CD14-positive monocyte (primary cell): ENCODE measurements at regions not wholly inside any gene's neighbourhood (a gene's known extent, or its start where the extent isn't known, plus 50 kb on each side); places are given as distances from the start of the nearest gene placed in this dataset.

ENCODE experiments used
- DNase-seq, 3 donors: peaks; one replicate each; pipeline ENCODE4 v3.0.0-alpha.2; 2011 to 2022
- H2AFZ ChIP-seq: 2 replicates; pipeline ENCODE4 v1.6.0; 2012; ENCODE audit warnings: mild to moderate bottlenecking, low read depth, low read length, inconsistent platforms; ENCODE audit not compliant: insufficient read depth, poor library complexity, severe bottlenecking
- H3K27ac ChIP-seq, 2 donors: 1 replicate in 1 of 2; 2 replicates in 1 of 2; pipeline ENCODE4 v1.5.1; 2012 to 2013; ENCODE audit warnings: low read length in 2 of 2, control low read depth in 1 of 2, inconsistent platforms in 1 of 2, low read depth in 1 of 2, mild to moderate bottlenecking in 1 of 2
- H3K27me3 ChIP-seq, 2 donors: one replicate each; pipeline versions ENCODE4 v1.6.0 to v1.6.1; 2011 to 2013; ENCODE audit warnings: low read length in 2 of 2; ENCODE audit not compliant: control insufficient read depth in 2 of 2, insufficient read depth in 2 of 2
- H3K36me3 ChIP-seq, 2 donors: replicated peaks in 1 of 2; 1 replicate in 1 of 2; 2 replicates in 1 of 2; pipeline versions ENCODE4 v1.5.1 to v1.6.1; 2012 to 2013; ENCODE audit warnings: low read length in 2 of 2, control low read depth in 1 of 2, inconsistent platforms in 1 of 2, mild to moderate bottlenecking in 1 of 2; ENCODE audit not compliant: insufficient read depth in 2 of 2, control insufficient read depth in 1 of 2
- H3K4me1 ChIP-seq, 2 donors: 1 replicate in 1 of 2; 2 replicates in 1 of 2; pipeline versions ENCODE4 v1.5.1 to v1.6.1; 2012 to 2013; ENCODE audit warnings: low read length in 2 of 2, control low read depth in 1 of 2, inconsistent platforms in 1 of 2, mild to moderate bottlenecking in 1 of 2, moderate library complexity in 1 of 2; ENCODE audit not compliant: insufficient read depth in 2 of 2, control insufficient read depth in 1 of 2
- H3K4me2 ChIP-seq: replicated peaks from 2 replicates; pipeline ENCODE3; 2012; ENCODE audit warnings: low read length, moderate library complexity, mild to moderate bottlenecking; ENCODE audit not compliant: poor library complexity, severe bottlenecking; ENCODE audit errors: extremely low read depth
- H3K4me3 ChIP-seq, 3 experiments: fragments of 200-600 bp in 1 of 3; sonication (generic) in 1 of 3; replicated peaks in 1 of 3; 1 replicate in 2 of 3; 2 replicates in 1 of 3; pipeline ENCODE4 v1.5.1; 2011 to 2013; ENCODE audit warnings: low read length in 3 of 3, mild to moderate bottlenecking in 3 of 3, control low read depth in 2 of 3, low read depth in 2 of 3, inconsistent platforms in 1 of 3, moderate library complexity in 1 of 3
- H3K79me2 ChIP-seq: 2 replicates; pipeline ENCODE4 v1.6.0; 2012; ENCODE audit warnings: mild to moderate bottlenecking, control low read depth, inconsistent platforms, low read length, moderate library complexity; ENCODE audit not compliant: insufficient read depth
- H3K9ac ChIP-seq: 2 replicates; pipeline ENCODE4 v1.6.0; 2017; ENCODE audit warnings: low read length, mild to moderate bottlenecking; ENCODE audit not compliant: insufficient read depth, poor library complexity, severe bottlenecking
- H3K9me3 ChIP-seq, 2 donors: replicated peaks in 1 of 2; 1 replicate in 1 of 2; 2 replicates in 1 of 2; pipeline versions ENCODE4 v1.5.1 to v1.6.1; 2012 to 2013; ENCODE audit warnings: low read length in 2 of 2, control low read depth in 1 of 2; ENCODE audit not compliant: control insufficient read depth in 1 of 2, insufficient read depth in 1 of 2
- H4K20me1 ChIP-seq: 2 replicates; pipeline ENCODE4 v1.6.0; 2012; ENCODE audit warnings: mild to moderate bottlenecking, low read length, control low read depth, moderate library complexity; ENCODE audit not compliant: insufficient read depth
- H3K27ac Mint-ChIP-seq, 7 donors: one replicate each; pipeline ENCODE4 v1.8.0; 2020; ENCODE audit warnings: mild to moderate bottlenecking in 7 of 7, mixed read lengths in 7 of 7, moderate library complexity in 6 of 7, inconsistent platforms in 2 of 7
- H3K27me3 Mint-ChIP-seq, 3 donors: one replicate each; pipeline ENCODE4 v1.8.0; 2021 to 2022; ENCODE audit warnings: low read depth in 3 of 3, mild to moderate bottlenecking in 3 of 3, mixed read lengths in 3 of 3, moderate library complexity in 3 of 3, inconsistent platforms in 1 of 3
- H3K36me3 Mint-ChIP-seq, 2 donors: one replicate each; pipeline ENCODE4 v1.8.0; 2020; ENCODE audit warnings: mixed read lengths in 2 of 2, inconsistent platforms in 1 of 2, mild to moderate bottlenecking in 1 of 2
- H3K4me1 Mint-ChIP-seq: one replicate; pipeline ENCODE4 v1.8.0; 2020; ENCODE audit warnings: mild to moderate bottlenecking, mixed read lengths
- H3K4me3 Mint-ChIP-seq, 2 donors: one replicate each; pipeline ENCODE4 v1.8.0; 2020; ENCODE audit warnings: mild to moderate bottlenecking in 2 of 2, mixed read lengths in 2 of 2, moderate library complexity in 1 of 2
- H3K9me3 Mint-ChIP-seq, 7 donors: one replicate each; pipeline ENCODE4 v1.8.0; 2020 to 2022; ENCODE audit warnings: mixed read lengths in 7 of 7, mild to moderate bottlenecking in 6 of 7, moderate library complexity in 6 of 7, inconsistent platforms in 2 of 7
- WGBS: methylation state at CpG from one replicate; pipeline ENCODE4 v1.1.5; 2013; ENCODE audit warnings: missing lambda C conversion rate; ENCODE audit not compliant: insufficient coverage; 5-methylcytosine and 5-hydroxymethylcytosine counted together
- intact Hi-C, 2 donors: fragments of 100-400 bp; cut with micrococcal nuclease; formaldehyde crosslinking; loops; one replicate each; pipeline versions ENCODE4 v1.15.0 to v1.15.1; 2023
- TF ChIP-seq, protein P1 (sequence below): fragments of 200-600 bp; IDR thresholded peaks from one replicate; pipeline ENCODE4 v1.8.0; 2022; ENCODE audit warnings: antibody characterized with exemption, mild to moderate bottlenecking

- WGBS, result no CpG with 5 or more reads among the region's 1 CpG
- TF ChIP-seq, protein P1, sequence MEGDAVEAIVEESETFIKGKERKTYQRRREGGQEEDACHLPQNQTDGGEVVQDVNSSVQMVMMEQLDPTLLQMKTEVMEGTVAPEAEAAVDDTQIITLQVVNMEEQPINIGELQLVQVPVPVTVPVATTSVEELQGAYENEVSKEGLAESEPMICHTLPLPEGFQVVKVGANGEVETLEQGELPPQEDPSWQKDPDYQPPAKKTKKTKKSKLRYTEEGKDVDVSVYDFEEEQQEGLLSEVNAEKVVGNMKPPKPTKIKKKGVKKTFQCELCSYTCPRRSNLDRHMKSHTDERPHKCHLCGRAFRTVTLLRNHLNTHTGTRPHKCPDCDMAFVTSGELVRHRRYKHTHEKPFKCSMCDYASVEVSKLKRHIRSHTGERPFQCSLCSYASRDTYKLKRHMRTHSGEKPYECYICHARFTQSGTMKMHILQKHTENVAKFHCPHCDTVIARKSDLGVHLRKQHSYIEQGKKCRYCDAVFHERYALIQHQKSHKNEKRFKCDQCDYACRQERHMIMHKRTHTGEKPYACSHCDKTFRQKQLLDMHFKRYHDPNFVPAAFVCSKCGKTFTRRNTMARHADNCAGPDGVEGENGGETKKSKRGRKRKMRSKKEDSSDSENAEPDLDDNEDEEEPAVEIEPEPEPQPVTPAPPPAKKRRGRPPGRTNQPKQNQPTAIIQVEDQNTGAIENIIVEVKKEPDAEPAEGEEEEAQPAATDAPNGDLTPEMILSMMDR, result no peak
- H3K27ac Mint-ChIP-seq, result no peak overlapping the region
- no peaks in the 10 kb centered on the region for H3K9me3 ChIP-seq
- peaks cover 0 to 4% (median 1%) of the 10 kb centered on the region in 3 donors for H3K27me3 Mint-ChIP-seq
- no peak overlapping the region for H3K4me3 ChIP-seq
- H3K79me2 ChIP-seq, result no peaks in the 10 kb centered on the region
- no peak overlapping the region for H3K4me3 Mint-ChIP-seq
- intact Hi-C loops, result no loop called here
- no peaks in the 10 kb centered on the region for H3K4me1 ChIP-seq
- H3K9me3 Mint-ChIP-seq, result no peaks in the 10 kb centered on the region
- H3K27ac ChIP-seq, result no peak overlapping the region
- H3K27me3 ChIP-seq, result no peaks in the 10 kb centered on the region
- no peak for DNase-seq
- H2AFZ ChIP-seq, result no peak overlapping the region
- H3K4me2 ChIP-seq, result no peak overlapping the region
- H3K36me3 ChIP-seq, result no peaks in the 10 kb centered on the region
- H3K9ac ChIP-seq, result no peak overlapping the region
- no peaks in the 10 kb centered on the region for H3K4me1 Mint-ChIP-seq
- H4K20me1 ChIP-seq, result no peaks in the 10 kb centered on the region
- H3K36me3 Mint-ChIP-seq, result no peaks in the 10 kb centered on the region
Measured at GRCh38 chr9:20125727-20126126, 336.9 kb upstream of the SLC24A2 start.

- no CpG with 5 or more reads among the region's 1 CpG for WGBS
- DNase-seq, result no peak
- Histone ChIP-seq H2AFZ (no peak overlapping the region), H3K27me3 (no peaks in the 10 kb centered on the region), H3K4me3 (no peak overlapping the region), H3K27ac (no peak overlapping the region), H3K79me2 (no peaks in the 10 kb centered on the region), H3K4me1 (peaks cover 0 to 2% of the 10 kb centered on the region in 2 donors), H3K9me3 (peaks cover 0 to 3% of the 10 kb centered on the region in 2 donors), H3K4me2 (no peak overlapping the region), H3K9ac (no peak overlapping the region), H3K36me3 (no peaks in the 10 kb centered on the region), H4K20me1 (no peaks in the 10 kb centered on the region)
- H3K4me3 Mint-ChIP-seq, result no peak overlapping the region
- H3K36me3 Mint-ChIP-seq, result no peaks in the 10 kb centered on the region
- H3K9me3 Mint-ChIP-seq, result peaks cover 0 to 12% (median 4%) of the 10 kb centered on the region in 7 donors
- H3K4me1 Mint-ChIP-seq, result peaks cover 4% of the 10 kb centered on the region
- no peak overlapping the region for H3K27ac Mint-ChIP-seq
- TF ChIP-seq, protein P1, result no peak
- intact Hi-C loops, result no loop called here
- peaks cover 0 to 1% (median 0%) of the 10 kb centered on the region in 3 donors for H3K27me3 Mint-ChIP-seq
Measured at GRCh38 chr9:20119566-20119965, 330.7 kb upstream of the SLC24A2 start.
